HepG2 (cell line): ENCODE measurements at regions not wholly inside any gene's neighbourhood (a gene's known extent, or its start where the extent isn't known, plus 50 kb on each side); places are given as distances from the start of the nearest gene placed in this dataset.

Experiments
- ATAC-seq: fragments of 200-7000 bp; cut with Tn5 transposase; 3 replicates; pipeline ENCODE4 v1.9.1; 2020; ENCODE audit warnings: mild to moderate bottlenecking, moderate library complexity
- BruUV-seq: library from RNA; stranded (reverse); fragments of 400-500 nt; replicated peaks from 2 replicates; lab custom pipeline; 2021; lab: Mats Ljungman, UMichigan
- CTCF ChIA-PET: fragments of 300-600 bp; formaldehyde crosslinking; extraction: SDS; loops from one replicate; lab custom pipeline; 2021; ENCODE audit warnings: low total read pairs, inconsistent platforms, low intra/inter-chr PET ratio; lab: Yijun Ruan, JAX
- POLR2A ChIA-PET: fragments of 350-600 bp; sonication (Branson Sonifier 250); formaldehyde crosslinking; loops from one replicate; lab custom pipeline; 2020; ENCODE audit warnings: antibody characterized with exemption, inconsistent platforms; lab: Yijun Ruan, JAX
- DNase-seq: peaks from one replicate; pipeline ENCODE4 v3.0.0-alpha.2; 2015; ENCODE audit warnings: low spot score
- FAIRE-seq: peaks from 3 replicates; lab custom pipeline; 2011; peaks lifted over from hg19 to GRCh38; lab: Jason Lieb, UNC
- H2AFZ ChIP-seq: one replicate; pipeline ENCODE4 v1.6.1; 2011; ENCODE audit warnings: low read length, inconsistent platforms
- H3K27ac ChIP-seq: fragments of 300-600 bp; 3 replicates; pipeline ENCODE4 v1.8.0; 2011; ENCODE audit warnings: mixed run types, mild to moderate bottlenecking, mixed read lengths, low read length, inconsistent platforms; ENCODE audit not compliant: insufficient read depth; ENCODE audit errors: extremely low read length
- H3K27me3 ChIP-seq, 2 experiments: fragments of 200-600 bp in 1 of 2; 2 replicates in 1 of 2; 3 replicates in 1 of 2; pipeline versions ENCODE4 v1.6.0 to v1.8.0; 2011; ENCODE audit warnings: low read length in 2 of 2, mild to moderate bottlenecking in 2 of 2, moderate library complexity in 2 of 2, inconsistent platforms in 1 of 2; ENCODE audit not compliant: insufficient read depth in 2 of 2, control insufficient read depth in 1 of 2
- H3K36me3 ChIP-seq, 2 experiments: fragments of 200-600 bp in 1 of 2; replicated peaks in 1 of 2; 2 replicates in 1 of 2; 3 replicates in 1 of 2; pipeline versions ENCODE4 v1.5.1 to v1.8.0; 2011; ENCODE audit warnings: low read length in 2 of 2, inconsistent platforms in 1 of 2; ENCODE audit not compliant: insufficient read depth in 2 of 2, control insufficient read depth in 1 of 2
- H3K4me1 ChIP-seq: 2 replicates; pipeline ENCODE4 v1.5.1; 2012; ENCODE audit warnings: low read length, inconsistent platforms; ENCODE audit not compliant: insufficient read depth
- H3K4me2 ChIP-seq: 2 replicates; pipeline ENCODE4 v1.6.0; 2011; ENCODE audit warnings: low read depth, low read length, inconsistent platforms
- H3K4me3 ChIP-seq, 3 experiments: fragments of 200-600 bp in 1 of 3; sonication (generic), shearing (Covaris generic) in 1 of 3; replicated peaks in 1 of 3; 2 replicates each; pipeline ENCODE4 v1.5.1; 2011 to 2016; ENCODE audit warnings: low read length in 3 of 3, inconsistent platforms in 2 of 3, low read depth in 2 of 3, mild to moderate bottlenecking in 2 of 3, control low read depth in 1 of 3, mixed read lengths in 1 of 3; ENCODE audit not compliant: insufficient read depth in 1 of 3
- H3K79me2 ChIP-seq: one replicate; pipeline ENCODE4 v1.6.1; 2011; ENCODE audit warnings: low read length, inconsistent platforms; ENCODE audit not compliant: insufficient read depth
- H3K9ac ChIP-seq: 2 replicates; pipeline ENCODE4 v1.6.0; 2011; ENCODE audit warnings: mild to moderate bottlenecking, low read depth, low read length, inconsistent platforms; ENCODE audit not compliant: insufficient read depth
- H3K9me3 ChIP-seq: 2 replicates; pipeline ENCODE4 v1.5.1; 2012; ENCODE audit warnings: mild to moderate bottlenecking, low read length
- H4K20me1 ChIP-seq: 2 replicates; pipeline ENCODE4 v1.6.0; 2011; ENCODE audit warnings: inconsistent platforms, mild to moderate bottlenecking, low read length, moderate library complexity; ENCODE audit not compliant: insufficient read depth
- CTCF ChIP-seq: sonication (generic); formaldehyde crosslinking; IDR thresholded peaks from 2 replicates; pipeline ENCODE4 v1.5.0; 2020; ENCODE audit warnings: mild to moderate bottlenecking, missing genetic modification reagents, moderate library complexity
- DBP ChIP-seq: sonication (generic); formaldehyde crosslinking; IDR thresholded peaks from 2 replicates; pipeline ENCODE4 v1.4.0; 2020; ENCODE audit warnings: missing genetic modification reagents; ENCODE audit errors: not compliant biosample characterization
- RAD21 ChIP-seq: fragments of 450-650 bp; formaldehyde crosslinking; IDR thresholded peaks from 2 replicates; pipeline ENCODE4 v1.5.0; 2020; ENCODE audit warnings: mild to moderate bottlenecking
- SMC3 ChIP-seq: IDR thresholded peaks from 2 replicates; pipeline ENCODE4 v1.6.1; 2011; ENCODE audit warnings: low read length, improper control_type of control experiment
- STAG1 ChIP-seq: sonication (generic); formaldehyde crosslinking; IDR thresholded peaks from 2 replicates; pipeline ENCODE4 v1.4.0; 2020; ENCODE audit warnings: missing genetic modification reagents
- UBTF ChIP-seq: sonication (generic); formaldehyde crosslinking; IDR thresholded peaks from 2 replicates; pipeline ENCODE4 v1.4.0; 2020; ENCODE audit warnings: mild to moderate bottlenecking, missing genetic modification reagents
- WIZ ChIP-seq: sonication (generic); formaldehyde crosslinking; IDR thresholded peaks from 2 replicates; pipeline ENCODE4 v1.5.1; 2020; ENCODE audit warnings: mild to moderate bottlenecking, missing genetic modification reagents
- ZNF234 ChIP-seq: sonication (generic); formaldehyde crosslinking; conservative IDR thresholded peaks from 2 replicates; pipeline ENCODE4 v1.5.1; 2020; ENCODE audit warnings: mild to moderate bottlenecking, missing genetic modification reagents
- ZNF770 ChIP-seq: sonication (generic); formaldehyde crosslinking; IDR thresholded peaks from 2 replicates; pipeline ENCODE4 v1.5.0; 2020; ENCODE audit warnings: mild to moderate bottlenecking, missing genetic modification reagents
- WGBS: methylation state at CpG from one replicate; pipeline ENCODE4 v1.1.6; 2017; ENCODE audit warnings: low lambda C conversion rate; 5-methylcytosine and 5-hydroxymethylcytosine counted together
- in situ Hi-C: cut with HindIII; loops from 2 replicates; pipeline ENCODE4 v1.10.0; 2017; ENCODE audit warnings: low pct_unique_long_range_greater_than_20kb; ENCODE audit not compliant: extremely low pct_ligation_motif_present
- intact Hi-C: fragments of 100-400 bp; cut with micrococcal nuclease; formaldehyde crosslinking; loops from one replicate; pipeline ENCODE4 v1.10.0; 2022; ENCODE audit not compliant: unreplicated experiment

- TF ChIP-seq UBTF (CRISPR knock-in tag), result no peak
These were observed 524.0 kb upstream of the ID2 start (continued) for GRCh38 chr2:8157621-8158430.

GRCh38 chr2:8158711-8159110 is 523.1 kb upstream of the ID2 start:
- intact Hi-C loops, result no loop called here
- POLR2A ChIA-PET, result no interaction called here

More at GRCh38 chr2:8158711-8159110, 523.1 kb upstream of the ID2 start:
- H3K4me2 ChIP-seq, result no peak overlapping the region
- no peaks in the 10 kb centered on the region for H3K79me2 ChIP-seq
- no peaks in the 10 kb centered on the region for H3K36me3 ChIP-seq
- H3K9me3 ChIP-seq, result no peaks in the 10 kb centered on the region
- BruUV-seq, result no TSS peak
- no peak overlapping the region for H3K9ac ChIP-seq
- H3K4me1 ChIP-seq, result peaks cover 21% of the 10 kb centered on the region
- DNase-seq, result no peak
- no peak overlapping the region for H3K4me3 ChIP-seq
- no peaks in the 10 kb centered on the region for H3K27me3 ChIP-seq
- H4K20me1 ChIP-seq, result no peaks in the 10 kb centered on the region
- TF ChIP-seq DBP (CRISPR knock-in tag) (no peak), ZNF770 (CRISPR knock-in tag) (no peak), ZNF234 (no peak), RAD21 (CRISPR knock-in tag) (0 out of 2 replicates have a peak, but pooled peaks have one; percentile 28), WIZ (CRISPR knock-in tag) (no peak), STAG1 (CRISPR knock-in tag) (peak; percentile 72), SMC3 (peak; percentile 42; the same call in 1 of the 2 replicates), CTCF (CRISPR knock-in tag) (peak; percentile 60)
- in situ Hi-C loops, result no loop called here
- no peak overlapping the region for H3K27ac ChIP-seq
- WGBS, result 91% methylated on average over 6 of the region's 6 CpGs
- CTCF ChIA-PET, result no interaction called here
- no peak for ATAC-seq
- no peak for FAIRE-seq
- no peak overlapping the region for H2AFZ ChIP-seq
